Right kidney (tissue), 1 donor: ENCODE measurements at regions not wholly inside any gene's neighbourhood (a gene's known extent, or its start where the extent isn't known, plus 50 kb on each side); places are given as distances from the start of the nearest gene placed in this dataset.
"Not testable (repeated sequence)": the region's sequence is repeated elsewhere in the genome, so short reads cannot be mapped to it uniquely, and the experiment has no call there.

ENCODE experiments used
- DNase-seq: peaks from one replicate; pipeline ENCODE4 v3.0.0-alpha.2; 2016

DNA sequence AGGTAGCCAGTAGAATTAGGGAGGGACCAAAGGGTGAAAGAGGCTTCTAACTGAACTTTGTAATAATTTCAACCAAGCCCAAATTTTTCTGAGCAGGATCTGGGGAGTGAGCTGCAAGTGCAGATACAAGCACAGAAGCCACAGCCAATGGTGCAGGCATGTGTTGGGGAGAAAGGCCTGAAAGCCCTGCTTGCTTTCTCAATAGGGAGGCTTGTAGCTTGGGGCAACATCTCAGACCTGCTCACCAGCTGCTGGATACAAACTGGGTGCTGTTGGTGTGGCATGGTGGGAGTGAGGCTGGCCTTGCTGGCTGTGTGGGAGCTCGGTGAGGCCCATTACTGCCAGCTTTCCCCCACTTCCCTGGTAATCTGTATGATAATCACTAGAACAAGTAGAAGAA is 688.5 kb upstream of the SEMA3D start:
- DNase-seq: no peak

- no peak for DNase-seq
Measured at GRCh38 chr7:85866540-85866939, 679.7 kb upstream of the SEMA3D start.

- DNase-seq: no peak
Measured at GRCh38 chr7:85851571-85852193, 664.8 kb upstream of the SEMA3D start.

DNA sequence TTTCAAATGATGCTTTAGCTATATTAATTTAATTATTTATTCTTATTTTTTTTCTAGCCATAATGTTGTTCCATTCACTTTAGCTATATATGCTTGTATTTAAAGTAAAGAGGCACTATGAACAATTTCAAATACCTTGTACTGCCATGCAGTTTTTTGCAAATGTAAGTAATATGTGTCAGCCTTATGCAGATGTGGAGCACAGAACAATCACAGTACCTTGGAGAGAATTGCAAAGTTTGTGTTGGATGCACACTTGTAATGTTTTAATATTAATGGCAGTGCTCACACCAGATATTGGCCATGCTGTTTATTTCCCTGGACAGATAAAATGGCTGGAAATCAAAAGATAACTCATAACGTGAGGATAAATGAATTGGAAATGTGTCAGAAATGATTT is 663.5 kb upstream of the SEMA3D start:
- DNase-seq: no peak

GRCh38 chr7:85840554-85840953 is 653.7 kb upstream of the SEMA3D start:
- DNase-seq: no peak

DNA sequence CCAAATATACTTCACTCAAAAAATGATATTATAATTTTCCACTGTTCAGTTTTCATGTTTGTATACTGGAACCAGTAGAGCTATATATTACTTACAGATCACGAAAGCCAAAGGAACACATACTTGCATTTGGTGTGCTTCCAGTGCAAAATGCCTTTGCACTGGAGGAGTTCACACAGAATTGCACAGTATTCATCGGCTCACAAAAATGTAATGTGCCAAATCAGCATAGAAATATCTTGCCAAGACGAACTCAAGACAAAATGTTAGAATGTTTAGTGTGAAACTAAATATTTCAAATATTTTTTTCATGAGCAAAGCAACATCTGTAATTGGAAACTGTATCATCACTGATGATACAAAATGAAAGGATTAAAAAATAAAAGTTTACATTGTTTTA is 646.2 kb upstream of the SEMA3D start:
- no peak for DNase-seq

GRCh38 chr7:85830982-85831381 is 644.1 kb upstream of the SEMA3D start:
- DNase-seq: no peak

GRCh38 chr7:85829817-85830432 is 643.1 kb upstream of the SEMA3D start:
- DNase-seq: no peak

- no peak for DNase-seq
Measured at GRCh38 chr7:85829176-85829575, 642.3 kb upstream of the SEMA3D start.

DNA sequence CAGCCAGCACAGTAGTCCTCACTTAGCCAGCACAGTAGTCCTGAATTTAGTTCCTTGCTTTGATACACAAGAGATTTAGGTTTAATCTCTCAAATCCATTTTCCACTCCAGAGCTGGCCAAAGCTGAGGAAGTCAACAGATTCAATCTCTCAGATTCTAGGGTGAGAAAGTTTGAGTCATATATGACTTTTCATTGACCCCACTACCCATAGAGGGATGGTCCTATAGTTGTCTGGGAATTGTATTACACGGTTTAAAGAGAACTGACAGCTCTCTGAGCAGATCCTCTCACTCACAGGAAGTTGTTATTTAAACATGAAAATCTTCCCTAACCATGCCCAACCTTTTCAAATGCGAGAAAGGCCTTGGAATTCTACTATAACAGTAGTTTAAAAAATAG is 641.8 kb upstream of the SEMA3D start:
- no peak for DNase-seq

- DNase-seq: no peak
Measured at GRCh38 chr7:85823396-85824080, 636.7 kb upstream of the SEMA3D start.

DNA sequence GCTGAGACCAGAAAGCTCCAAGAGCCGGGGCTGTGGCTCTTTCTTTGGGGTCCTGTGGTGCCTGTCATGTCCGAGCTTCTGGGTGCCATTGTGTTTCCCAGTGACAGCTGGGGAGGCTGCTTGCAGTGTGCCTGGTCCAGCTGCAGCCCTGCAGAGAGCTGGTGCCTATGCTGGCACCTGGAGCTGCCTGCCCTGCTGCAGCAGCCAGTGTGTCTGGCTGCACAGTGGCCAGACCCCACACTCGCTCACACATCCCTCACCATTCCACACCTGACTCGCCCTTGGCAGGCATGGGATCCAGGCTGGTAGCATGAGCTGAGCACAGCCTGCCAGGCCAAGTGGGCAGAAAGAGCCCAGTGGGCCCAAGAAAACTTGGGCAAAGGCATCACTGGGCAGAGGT is 635.1 kb upstream of the SEMA3D start:
- DNase-seq: no peak

DNA sequence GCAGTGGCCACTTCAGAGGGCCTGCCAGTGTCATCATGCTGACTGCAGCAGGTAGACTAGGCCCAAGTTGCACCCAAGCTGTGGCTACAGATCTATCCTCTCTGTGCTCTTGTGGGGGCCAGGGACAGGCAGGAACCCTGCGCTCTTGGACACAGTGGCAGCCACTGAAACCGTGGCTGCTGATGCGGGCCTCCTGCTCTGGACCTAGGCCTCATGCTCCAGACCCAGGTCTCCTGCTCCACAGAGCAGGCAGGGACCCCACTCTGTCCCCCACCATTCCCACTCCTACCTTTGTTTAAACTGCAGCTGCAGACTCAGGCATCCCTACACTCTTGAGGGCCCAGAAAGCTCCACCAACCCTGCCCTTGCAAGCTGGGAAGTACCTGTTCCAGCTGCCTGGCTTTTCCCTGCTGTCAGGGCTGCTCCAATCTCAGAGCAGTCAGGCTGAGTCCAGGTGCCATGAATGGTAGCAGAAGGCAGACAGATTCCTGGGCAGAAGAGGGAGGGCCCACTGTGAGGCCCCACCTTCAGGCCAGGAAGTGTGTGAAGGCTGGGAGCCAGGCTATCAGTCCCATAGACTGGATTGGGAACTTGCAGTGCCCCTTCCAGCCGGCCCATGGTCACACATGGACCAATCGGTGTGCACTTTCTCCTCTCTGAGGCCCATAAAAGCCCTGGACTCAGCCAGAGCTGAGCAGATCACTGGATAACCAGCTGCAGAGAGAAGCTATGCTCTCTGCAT is 634.0 kb upstream of the SEMA3D start:
- no peak for DNase-seq

- no peak for DNase-seq
Measured at GRCh38 chr7:85815526-85815925, 628.7 kb upstream of the SEMA3D start.

- DNase-seq: no peak
Measured at GRCh38 chr7:85806321-85806720, 619.5 kb upstream of the SEMA3D start.

DNA sequence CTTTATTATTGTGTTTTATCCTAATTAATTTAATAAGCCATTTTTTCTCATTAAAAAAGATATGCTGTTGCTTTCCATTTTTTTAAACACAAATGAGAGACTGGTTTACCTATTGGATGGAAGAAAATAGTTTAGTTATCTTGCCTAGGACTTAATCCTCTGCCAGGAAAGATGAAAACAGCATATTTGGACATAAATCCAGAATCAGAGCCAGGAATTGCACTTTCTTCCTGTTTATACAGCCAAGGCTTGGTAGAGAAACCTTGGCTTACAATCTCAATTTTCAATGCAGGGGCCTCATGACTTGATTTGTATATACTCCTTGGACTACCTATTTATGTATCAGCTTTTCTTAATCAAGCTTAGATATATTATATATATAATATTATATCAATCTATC is 618.8 kb upstream of the SEMA3D start:
- DNase-seq: no peak

DNA sequence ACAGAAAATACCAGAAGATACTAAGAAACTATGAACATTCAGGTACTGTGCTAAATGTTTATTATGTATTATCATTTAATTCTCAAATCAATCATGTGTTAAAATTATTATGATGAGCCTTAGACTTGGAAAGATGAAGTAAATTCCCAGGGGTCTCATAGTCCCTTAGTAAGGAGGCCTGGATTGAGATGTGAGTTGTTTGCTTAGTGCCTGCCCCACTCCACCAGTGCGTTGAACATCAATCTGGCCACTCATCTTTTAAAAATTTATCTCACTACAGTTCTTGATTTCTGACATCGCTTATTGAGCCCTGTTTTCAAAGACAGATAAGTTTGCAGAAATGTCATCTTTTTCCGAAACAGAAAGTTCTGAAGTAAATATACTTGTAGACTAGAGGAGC is 618.4 kb upstream of the SEMA3D start:
- no peak for DNase-seq

- no peak for DNase-seq
Measured at GRCh38 chr7:85802211-85802610, 615.4 kb upstream of the SEMA3D start.

GRCh38 chr7:85796956-85797355 is 610.1 kb upstream of the SEMA3D start:
- DNase-seq: no peak

DNA sequence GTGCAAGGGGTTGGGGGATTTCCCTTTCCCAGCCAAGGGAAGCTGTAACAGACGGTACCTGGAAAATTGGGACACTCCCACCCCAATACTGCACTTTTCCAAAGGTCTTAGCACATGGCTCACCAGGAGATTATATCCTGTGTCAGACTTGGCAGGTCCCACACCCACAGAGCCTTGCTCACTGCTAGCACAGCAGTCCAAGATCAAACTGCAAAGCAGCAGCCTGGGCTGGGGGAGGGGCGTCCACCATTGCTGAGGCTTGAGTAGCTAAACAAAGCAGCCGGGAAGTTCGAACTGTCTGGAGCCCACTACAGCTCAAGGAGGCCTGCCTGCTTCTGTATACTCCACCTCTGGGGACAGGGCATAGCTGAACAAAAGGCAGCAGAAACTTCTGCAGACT is 604.2 kb upstream of the SEMA3D start:
- not testable (repeated sequence) for DNase-seq

GRCh38 chr7:85781606-85782005 is 594.8 kb upstream of the SEMA3D start:
- no peak for DNase-seq

- DNase-seq: no peak
Measured at GRCh38 chr7:85776691-85777345, 590.0 kb upstream of the SEMA3D start.

- no peak for DNase-seq
Measured at GRCh38 chr7:85775431-85775830, 588.6 kb upstream of the SEMA3D start.
